ENCODE measurements at regions not wholly inside any gene's neighbourhood (a gene's known extent, or its start where the extent isn't known, plus 50 kb on each side); places are given as distances from the start of the nearest gene placed in this dataset.

DNA sequence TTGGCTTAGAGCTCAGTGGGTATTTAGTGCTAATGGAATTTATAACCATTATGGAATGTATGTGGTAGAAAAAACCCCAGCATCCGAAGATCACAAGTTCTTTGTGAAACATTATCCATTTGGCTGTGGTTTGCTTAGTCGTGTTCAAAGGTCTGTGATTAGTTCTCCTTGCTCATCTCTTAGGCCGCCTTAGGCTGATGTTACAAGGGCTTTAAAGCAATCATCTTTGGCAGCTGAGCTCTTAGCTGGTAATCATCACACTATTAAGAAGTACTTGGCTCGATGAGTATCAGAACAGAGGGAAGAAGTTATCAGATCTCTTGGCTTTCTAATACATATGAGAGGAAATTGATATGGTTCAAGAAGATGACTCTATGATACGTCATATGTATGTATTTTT lies 124.1 kb upstream of the E2F7 start:
- WGBS, 2 donors: 25 to 33% methylated on average over 5 of the region's 5 CpGs
- no peak for DNase-seq (ENCODE audit: low spot score in 2 of 2)
- TF ChIP-seq, protein P1, sequence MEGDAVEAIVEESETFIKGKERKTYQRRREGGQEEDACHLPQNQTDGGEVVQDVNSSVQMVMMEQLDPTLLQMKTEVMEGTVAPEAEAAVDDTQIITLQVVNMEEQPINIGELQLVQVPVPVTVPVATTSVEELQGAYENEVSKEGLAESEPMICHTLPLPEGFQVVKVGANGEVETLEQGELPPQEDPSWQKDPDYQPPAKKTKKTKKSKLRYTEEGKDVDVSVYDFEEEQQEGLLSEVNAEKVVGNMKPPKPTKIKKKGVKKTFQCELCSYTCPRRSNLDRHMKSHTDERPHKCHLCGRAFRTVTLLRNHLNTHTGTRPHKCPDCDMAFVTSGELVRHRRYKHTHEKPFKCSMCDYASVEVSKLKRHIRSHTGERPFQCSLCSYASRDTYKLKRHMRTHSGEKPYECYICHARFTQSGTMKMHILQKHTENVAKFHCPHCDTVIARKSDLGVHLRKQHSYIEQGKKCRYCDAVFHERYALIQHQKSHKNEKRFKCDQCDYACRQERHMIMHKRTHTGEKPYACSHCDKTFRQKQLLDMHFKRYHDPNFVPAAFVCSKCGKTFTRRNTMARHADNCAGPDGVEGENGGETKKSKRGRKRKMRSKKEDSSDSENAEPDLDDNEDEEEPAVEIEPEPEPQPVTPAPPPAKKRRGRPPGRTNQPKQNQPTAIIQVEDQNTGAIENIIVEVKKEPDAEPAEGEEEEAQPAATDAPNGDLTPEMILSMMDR (IDR thresholded peaks at IDR 0.05): no peak
- no peak for TF ChIP-seq POLR2A (IDR thresholded peaks at IDR 0.05)

DNA sequence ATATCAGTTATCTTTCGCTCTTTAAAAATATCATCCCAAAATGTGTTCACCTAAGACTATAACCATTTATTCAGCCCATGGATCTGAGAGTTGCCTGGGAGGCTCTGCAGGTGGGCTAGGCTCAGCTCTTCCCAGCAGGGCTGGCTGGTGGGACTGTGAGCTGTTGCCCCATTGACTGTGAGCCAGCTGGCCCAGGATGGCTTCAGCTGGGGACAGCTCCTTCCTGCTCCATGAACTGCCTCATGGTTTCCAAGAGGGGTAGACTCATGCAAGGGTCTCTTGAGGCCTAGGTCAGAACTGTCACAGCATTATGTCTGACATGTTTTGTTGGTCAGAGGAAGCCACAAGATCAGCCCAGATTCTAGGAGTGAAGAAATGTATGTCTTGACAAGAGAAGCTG lies 114.1 kb upstream of the E2F7 start:
- intact Hi-C loops (cut with DNase I; ENCODE audit: low total_unique reads): no loop called here
- WGBS, 2 donors: 92 to 100% methylated on average over 1 of the region's 1 CpG
- no peak overlapping the region for H3K4me3 ChIP-seq (ENCODE audit: low read depth, poor library complexity, severe bottlenecking)
- no peak for DNase-seq (ENCODE audit: low spot score in 2 of 2)
- TF ChIP-seq, protein P1 (IDR thresholded peaks at IDR 0.05): no peak
- no peak for TF ChIP-seq POLR2A (IDR thresholded peaks at IDR 0.05)

More for the DNA sequence above, 124.1 kb upstream of the E2F7 start:
- no peak overlapping the region for H3K4me3 ChIP-seq (ENCODE audit: low read depth, poor library complexity, severe bottlenecking)
- intact Hi-C loops (cut with DNase I; ENCODE audit: low total_unique reads): no loop called here

DNA sequence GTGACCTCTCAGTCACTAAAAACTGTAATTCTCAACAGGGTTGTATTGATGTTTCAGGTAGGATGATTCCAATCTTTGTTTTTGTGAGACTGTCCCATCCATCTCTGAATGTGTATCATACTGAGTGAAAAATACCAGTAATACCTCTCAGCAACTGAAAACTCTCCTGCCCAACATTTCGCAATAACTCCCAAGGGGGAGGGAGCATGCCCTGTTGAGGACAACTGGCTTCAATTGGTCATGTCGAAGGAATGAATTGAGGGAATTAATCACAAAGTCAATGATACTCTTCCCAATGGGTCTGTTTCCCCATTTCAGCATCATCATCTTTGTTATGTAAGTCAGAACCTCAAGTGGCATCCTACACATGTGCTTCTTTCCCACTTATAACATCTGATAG lies 102.4 kb upstream of the E2F7 start:
- TF ChIP-seq POLR2A (IDR thresholded peaks at IDR 0.05): no peak
- TF ChIP-seq, protein P1 (IDR thresholded peaks at IDR 0.05): no peak
- WGBS, 2 donors: 88 to 97% methylated on average over 2 of the region's 2 CpGs
- intact Hi-C loops (cut with DNase I; ENCODE audit: low total_unique reads): loop anchor here (10.0 kb wide), 1 partner anchor 1183 kb away; no protein-coding TSS in a partner anchor
- DNase-seq (ENCODE audit: low spot score in 2 of 2): no peak
- H3K4me3 ChIP-seq (ENCODE audit: low read depth, poor library complexity, severe bottlenecking): no peak overlapping the region

DNA sequence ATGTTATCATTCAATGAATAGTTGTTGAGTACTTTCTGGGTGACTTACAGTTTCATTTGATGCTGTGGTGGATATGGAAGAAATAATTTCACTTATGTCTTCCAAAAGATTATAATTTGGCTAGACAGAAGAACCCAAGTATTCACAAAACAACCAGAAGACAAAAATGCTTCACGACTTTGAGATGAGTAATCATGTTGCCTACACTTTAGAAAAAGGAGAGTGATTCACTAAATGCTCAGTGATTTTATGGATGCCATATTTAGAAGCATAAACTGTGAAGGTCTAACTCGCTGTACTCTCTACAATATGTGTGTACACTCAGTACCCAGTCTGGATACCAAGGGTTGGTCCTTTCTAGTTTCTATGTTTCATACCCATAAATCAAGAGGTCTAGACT lies 101.3 kb upstream of the E2F7 start:
- no peak for TF ChIP-seq POLR2A (IDR thresholded peaks at IDR 0.05)
- TF ChIP-seq, protein P1 (IDR thresholded peaks at IDR 0.05): no peak
- intact Hi-C loops (cut with DNase I; ENCODE audit: low total_unique reads): loop anchor here (10.0 kb wide), 1 partner anchor 1182 kb away; no protein-coding TSS in a partner anchor
- H3K4me3 ChIP-seq (ENCODE audit: low read depth, poor library complexity, severe bottlenecking): no peak overlapping the region
- WGBS, 2 donors: 79 to 84% methylated on average over 2 of the region's 2 CpGs
- no peak for DNase-seq (ENCODE audit: low spot score in 2 of 2)

DNA sequence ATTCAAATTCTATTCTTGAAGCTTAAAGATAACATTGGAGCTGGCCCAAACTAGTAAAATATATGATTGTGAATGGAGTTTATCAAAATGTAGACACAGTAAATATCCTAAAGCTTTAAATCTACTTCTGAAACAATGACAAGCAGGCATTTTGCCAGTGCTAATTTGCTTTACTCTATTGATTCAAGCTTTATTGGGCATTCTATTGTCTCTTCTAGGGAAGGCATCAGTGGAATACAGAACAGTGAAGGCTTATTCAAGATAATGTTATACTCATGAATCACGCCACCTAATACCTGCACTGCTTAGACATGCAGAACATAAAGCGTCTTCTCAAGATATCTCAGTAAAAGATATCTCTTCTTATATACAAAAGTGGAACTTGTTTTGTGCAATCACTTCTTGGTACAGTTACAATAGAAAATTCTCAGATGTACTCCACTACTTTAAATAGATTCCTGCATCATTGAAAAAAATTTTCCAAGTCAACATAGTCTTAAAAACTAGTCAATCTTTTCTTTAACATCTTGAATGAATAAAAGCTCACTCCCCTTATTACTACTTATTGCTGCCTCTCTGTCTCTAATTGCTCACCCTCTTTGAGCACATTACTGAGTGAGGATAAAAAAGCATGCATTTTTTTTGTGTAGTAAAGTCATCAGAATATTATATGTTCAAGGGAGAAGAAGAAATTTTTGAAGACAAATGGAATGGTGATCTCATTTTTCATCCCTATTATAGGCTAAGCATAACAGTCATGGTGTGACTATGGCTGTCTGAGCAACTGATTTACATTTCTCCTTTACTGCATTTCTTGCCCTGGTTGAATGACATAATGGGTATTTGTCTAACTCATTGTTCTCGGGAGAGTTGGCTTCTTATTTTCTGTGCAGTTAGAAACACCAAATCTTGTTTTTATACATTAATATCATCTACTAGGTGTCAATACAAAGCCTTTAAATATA lies 98.0 kb upstream of the E2F7 start:
- H3K4me3 ChIP-seq (ENCODE audit: low read depth, poor library complexity, severe bottlenecking): no peak overlapping the region
- TF ChIP-seq, protein P1 (IDR thresholded peaks at IDR 0.05): no peak
- TF ChIP-seq POLR2A (IDR thresholded peaks at IDR 0.05): no peak
- WGBS, 2 donors: 83 to 90% methylated on average over 3 of the region's 3 CpGs
- DNase-seq (ENCODE audit: low spot score in 2 of 2): no peak
- intact Hi-C loops (cut with DNase I; ENCODE audit: low total_unique reads): loop anchor here (10.0 kb wide), 1 partner anchor 1179 kb away; no protein-coding TSS in a partner anchor
